Pancreas (tissue), 10 donors: ENCODE measurements at regions not wholly inside any gene's neighbourhood (a gene's known extent, or its start where the extent isn't known, plus 50 kb on each side); places are given as distances from the start of the nearest gene placed in this dataset.
"Not testable (repeated sequence)": the region's sequence is repeated elsewhere in the genome, so short reads cannot be mapped to it uniquely, and the experiment has no call there.

Experiments used
- ATAC-seq, 4 donors: fragments of 200-7000 bp; cut with Tn5 transposase; one replicate each; pipeline versions ENCODE4 v1.8.0 to v1.9.1; 2020; ENCODE audit warnings: mild to moderate bottlenecking in 4 of 4, moderate library complexity in 4 of 4
- DNase-seq, 6 donors: peaks; one replicate each; pipeline ENCODE4 v3.0.0-alpha.2; 2020
- FAIRE-seq: peaks from 2 replicates; lab custom pipeline; 2012; peaks lifted over from hg19 to GRCh38; lab: Jason Lieb, UNC
- H3K27ac ChIP-seq, 4 donors: fragments of 200-600 bp; sonication (generic); 1 replicate in 3 of 4; 2 replicates in 1 of 4; pipeline versions ENCODE4 v1.5.0 to v1.8.0; 2020
- H3K27me3 ChIP-seq, 4 donors: fragments of 200-600 bp; one replicate each; pipeline ENCODE4 v1.8.0; 2021
- H3K36me3 ChIP-seq, 3 donors: fragments of 200-600 bp; sonication (generic) in 1 of 3; one replicate each; pipeline versions ENCODE4 v1.5.0 to v1.8.0; 2020 to 2021
- H3K4me1 ChIP-seq, 3 donors: fragments of 200-600 bp; one replicate each; pipeline ENCODE4 v1.8.0; 2021
- H3K4me3 ChIP-seq, 4 donors: fragments of 200-600 bp; sonication (generic) in 2 of 4; one replicate each; pipeline versions ENCODE4 v1.5.0 to v1.8.0; 2020 to 2021
- H3K9me3 ChIP-seq, 4 donors: fragments of 200-600 bp; one replicate each; pipeline ENCODE4 v1.8.0; 2021
- WGBS, 2 donors: extraction: QIAGEN DNeasy Blood & Tissue Kit; methylation state at CpG; one replicate each; pipeline ENCODE4 v1.1.7; 2013; 5-methylcytosine and 5-hydroxymethylcytosine counted together
- intact Hi-C, 3 donors: fragments of 100-400 bp; cut with DNase I; formaldehyde crosslinking; loops; one replicate each; pipeline versions ENCODE4 v1.11.1 to v1.14.2; 2022
- TF ChIP-seq, protein P1 (sequence below), 4 donors: fragments of 200-600 bp; sonication (generic) in 3 of 4; IDR thresholded peaks; one replicate each; pipeline versions ENCODE4 v1.5.0 to v1.8.0; 2021; ENCODE audit warnings: antibody characterized with exemption in 4 of 4
- donor health status: healthy with polysubstance abuse.
- donor health status: DM: no; HTN: no; CAD: no; lungs with moderate emphysema.
- donor health status: DM: no; HTN: no; CAD: no.
- donor health status: control.
- donor health status: control.
- donor health status: Bipolar disorder and iron deficiency.
- donor health status: DM: yes; HTN: yes; CAD: no.
- donor health status: DM: no; HTN: no; CAD: no.
- donor health status: DM: no; HTN: no; CAD: no.
- donor health status: DM: yes; HTN: yes; CAD: no.

DNA sequence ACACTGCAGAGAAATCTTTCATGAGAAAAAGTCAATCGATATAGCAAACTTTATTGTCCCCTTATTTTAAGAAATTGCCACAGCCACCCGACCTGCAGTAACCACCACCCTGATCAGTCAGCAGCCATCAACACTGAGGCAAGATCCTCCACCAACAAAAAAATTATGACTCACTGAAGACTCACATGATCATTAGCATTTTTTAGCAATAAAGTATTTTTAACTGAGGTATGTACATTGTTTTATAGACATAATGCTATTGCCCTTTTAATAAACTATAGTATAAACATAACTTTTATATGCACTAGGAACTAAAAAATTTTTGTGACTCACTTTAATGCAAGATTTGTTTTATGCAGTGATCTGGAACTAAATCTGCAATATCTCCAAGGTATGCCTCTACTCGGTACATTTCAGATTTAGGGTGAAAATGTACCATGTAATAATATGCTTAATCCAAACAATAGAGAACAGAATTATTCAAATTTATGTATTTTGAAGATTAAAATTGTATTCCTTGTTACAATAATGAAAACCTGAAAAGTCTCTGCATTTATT is 79.2 kb upstream of the CEP126 start:
- no peaks in the 10 kb centered on the region for H3K4me1 ChIP-seq

DNA sequence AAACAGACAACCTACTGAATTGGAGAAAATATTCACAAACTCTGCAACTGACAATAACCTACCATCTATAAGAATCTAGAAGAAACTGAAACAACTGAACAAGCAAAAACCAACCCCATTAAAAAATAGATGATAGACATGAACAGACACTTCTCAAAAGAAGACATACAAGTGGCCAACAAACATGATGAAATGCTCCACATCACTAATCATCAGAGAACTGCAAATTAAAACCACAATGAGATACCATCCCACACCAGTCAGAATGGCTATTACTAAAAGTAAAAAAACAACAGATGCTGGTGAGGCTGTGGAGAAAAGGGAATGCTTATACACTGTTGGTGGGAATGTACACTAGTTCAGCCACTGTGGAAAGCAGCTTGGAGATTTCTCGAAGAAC is 84.3 kb upstream of the CEP126 start:
- H3K27ac ChIP-seq, ATAC-seq, H3K36me3 ChIP-seq, H3K27me3 ChIP-seq, H3K4me1 ChIP-seq, intact Hi-C loops, H3K9me3 ChIP-seq, H3K4me3 ChIP-seq, FAIRE-seq, DNase-seq: not testable (repeated sequence)
- 38 to 40% methylated on average over 1 of the region's 1 CpG for WGBS, 2 donors

More for the DNA sequence above, 79.2 kb upstream of the CEP126 start:
- intact Hi-C loops = no loop called here
- DNase-seq = no peak
- Histone ChIP-seq H3K4me3 (no peak overlapping the region), H3K36me3 (no peaks in the 10 kb centered on the region), H3K27ac (no peak overlapping the region), H3K27me3 (no peaks in the 10 kb centered on the region), H3K9me3 (no peaks in the 10 kb centered on the region)
- ATAC-seq = no peak
- 55 to 71% methylated on average over 3 of the region's 3 CpGs for WGBS, 2 donors
- TF ChIP-seq, protein P1, sequence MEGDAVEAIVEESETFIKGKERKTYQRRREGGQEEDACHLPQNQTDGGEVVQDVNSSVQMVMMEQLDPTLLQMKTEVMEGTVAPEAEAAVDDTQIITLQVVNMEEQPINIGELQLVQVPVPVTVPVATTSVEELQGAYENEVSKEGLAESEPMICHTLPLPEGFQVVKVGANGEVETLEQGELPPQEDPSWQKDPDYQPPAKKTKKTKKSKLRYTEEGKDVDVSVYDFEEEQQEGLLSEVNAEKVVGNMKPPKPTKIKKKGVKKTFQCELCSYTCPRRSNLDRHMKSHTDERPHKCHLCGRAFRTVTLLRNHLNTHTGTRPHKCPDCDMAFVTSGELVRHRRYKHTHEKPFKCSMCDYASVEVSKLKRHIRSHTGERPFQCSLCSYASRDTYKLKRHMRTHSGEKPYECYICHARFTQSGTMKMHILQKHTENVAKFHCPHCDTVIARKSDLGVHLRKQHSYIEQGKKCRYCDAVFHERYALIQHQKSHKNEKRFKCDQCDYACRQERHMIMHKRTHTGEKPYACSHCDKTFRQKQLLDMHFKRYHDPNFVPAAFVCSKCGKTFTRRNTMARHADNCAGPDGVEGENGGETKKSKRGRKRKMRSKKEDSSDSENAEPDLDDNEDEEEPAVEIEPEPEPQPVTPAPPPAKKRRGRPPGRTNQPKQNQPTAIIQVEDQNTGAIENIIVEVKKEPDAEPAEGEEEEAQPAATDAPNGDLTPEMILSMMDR (IDR thresholded peaks at IDR 0.05) = no peak
- no peak for FAIRE-seq

DNA sequence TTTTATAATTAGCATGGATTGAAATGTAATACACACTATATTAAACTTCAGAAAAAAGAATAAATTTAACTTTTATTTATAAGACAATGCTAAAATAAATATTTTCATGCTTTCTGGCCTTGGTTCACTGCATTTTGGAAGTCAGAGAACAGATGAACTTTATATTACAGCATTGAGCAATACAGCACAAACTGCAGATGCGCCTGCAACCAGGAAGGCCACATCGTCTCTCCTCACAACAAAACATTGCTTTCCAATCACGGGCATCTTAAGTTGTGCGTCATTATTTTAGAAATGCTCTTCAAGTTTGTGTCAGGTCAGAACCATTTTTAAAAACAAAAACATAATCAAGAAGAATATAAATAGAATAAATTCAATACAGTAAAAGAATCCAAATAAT is 89.3 kb upstream of the CEP126 start:
- Histone ChIP-seq H3K4me3 (no peak overlapping the region), H3K9me3 (no peaks in the 10 kb centered on the region), H3K27ac (no peak overlapping the region), H3K36me3 (no peaks in the 10 kb centered on the region), H3K27me3 (no peaks in the 10 kb centered on the region), H3K4me1 (no peaks in the 10 kb centered on the region)
- FAIRE-seq (no peak), ATAC-seq (no peak), DNase-seq (no peak)
- TF ChIP-seq, protein P1 (IDR thresholded peaks at IDR 0.05) = no peak
- intact Hi-C loops = no loop called here
- 55 to 80% methylated on average over 4 of the region's 4 CpGs for WGBS, 2 donors

DNA sequence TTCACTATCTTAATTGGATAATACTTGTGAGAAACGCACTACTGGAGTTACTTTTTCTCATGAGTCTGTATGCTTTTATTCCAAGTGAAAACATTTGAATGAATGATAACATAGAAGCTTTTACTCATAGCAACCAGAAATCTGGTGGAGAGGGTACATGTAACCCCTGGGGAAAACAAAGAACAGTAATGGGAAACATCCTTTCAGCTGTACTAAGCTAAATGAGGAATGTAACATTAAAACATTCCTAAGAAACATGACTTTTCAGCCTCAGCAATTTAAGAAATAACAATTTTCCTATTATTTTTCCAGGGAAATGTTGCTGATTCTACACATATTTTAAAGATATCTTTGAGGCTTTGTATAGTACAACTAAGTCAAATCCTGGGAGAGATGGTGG is 97.2 kb upstream of the CEP126 start:
- Histone ChIP-seq H3K9me3 (no peaks in the 10 kb centered on the region), H3K27me3 (no peaks in the 10 kb centered on the region), H3K4me3 (no peak overlapping the region), H3K36me3 (no peaks in the 10 kb centered on the region), H3K27ac (no peak overlapping the region), H3K4me1 (no peaks in the 10 kb centered on the region)
- FAIRE-seq (no peak), DNase-seq (no peak), ATAC-seq (no peak)
- TF ChIP-seq, protein P1 (IDR thresholded peaks at IDR 0.05) = no peak
- intact Hi-C loops = no loop called here
- 23 to 53% methylated on average over 1 of the region's 1 CpG for WGBS, 2 donors

DNA sequence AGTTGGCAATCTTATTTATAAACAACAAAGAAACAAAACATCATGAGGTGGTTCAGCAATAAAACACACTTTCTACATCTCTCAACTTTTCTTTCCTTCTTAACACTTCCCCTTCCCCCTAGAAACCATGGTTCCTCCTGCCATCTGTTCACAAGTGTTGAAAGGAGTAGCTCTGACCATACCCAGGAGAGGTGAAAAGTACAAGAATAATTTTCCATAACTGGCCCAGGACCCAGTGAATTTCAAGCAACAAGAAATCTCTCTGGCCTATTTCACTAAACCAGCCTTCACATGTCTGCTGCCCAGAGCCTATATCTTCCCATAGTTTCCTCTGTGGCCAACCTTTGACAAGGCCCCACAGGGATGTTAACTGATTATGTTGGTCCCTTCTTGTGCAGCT is 98.2 kb upstream of the CEP126 start:
- intact Hi-C loops = no loop called here
- no peak for FAIRE-seq

More for the DNA sequence above, 98.2 kb upstream of the CEP126 start:
- no peaks in the 10 kb centered on the region for H3K4me1 ChIP-seq
- no peak for DNase-seq
- no peaks in the 10 kb centered on the region for H3K27me3 ChIP-seq
- H3K27ac ChIP-seq = no peak overlapping the region
- H3K36me3 ChIP-seq = no peaks in the 10 kb centered on the region
- no peaks in the 10 kb centered on the region for H3K9me3 ChIP-seq
- no peak overlapping the region for H3K4me3 ChIP-seq
- TF ChIP-seq, protein P1 (IDR thresholded peaks at IDR 0.05) = no peak
- no peak for ATAC-seq
